Fibroblast of lung (primary cell): ENCODE measurements at regions not wholly inside any gene's neighbourhood (a gene's known extent, or its start where the extent isn't known, plus 50 kb on each side); places are given as distances from the start of the nearest gene placed in this dataset.

Experiments
- DNase-seq, 2 donors: peaks; one replicate each; pipeline versions ENCODE4 v3.0.0 to v3.0.0-alpha.2; 2010; ENCODE audit warnings: low read depth in 2 of 2
- H2AFZ ChIP-seq: 2 replicates; pipeline ENCODE4 v1.5.1; 2012; ENCODE audit warnings: low read length, control low read depth, inconsistent platforms
- H3K27ac ChIP-seq: 2 replicates; pipeline ENCODE4 v1.5.1; 2011; ENCODE audit warnings: low read length, control low read depth; ENCODE audit not compliant: insufficient read depth
- H3K27me3 ChIP-seq: 2 replicates; pipeline ENCODE4 v1.5.1; 2011; ENCODE audit warnings: mild to moderate bottlenecking, low read length; ENCODE audit not compliant: control insufficient read depth, insufficient read depth
- H3K36me3 ChIP-seq: 2 replicates; pipeline ENCODE4 v1.5.1; 2011; ENCODE audit warnings: low read length; ENCODE audit not compliant: control insufficient read depth, insufficient read depth
- H3K4me1 ChIP-seq: 2 replicates; pipeline ENCODE4 v1.5.1; 2011; ENCODE audit warnings: low read length; ENCODE audit not compliant: control insufficient read depth, insufficient read depth; ENCODE audit errors: extremely low read depth
- H3K4me2 ChIP-seq: 2 replicates; pipeline ENCODE4 v1.5.1; 2011; ENCODE audit warnings: low read length, control low read depth; ENCODE audit not compliant: insufficient read depth; ENCODE audit errors: extremely low read depth
- H3K4me3 ChIP-seq, 4 experiments: fragments of 200-600 bp in 1 of 4; sonication (generic) in 1 of 4; replicated peaks in 1 of 4; 2 replicates each; pipeline ENCODE4 v1.5.1; 2011 to 2016; ENCODE audit warnings: low read length in 4 of 4, low read depth in 3 of 4, mild to moderate bottlenecking in 3 of 4, control low read depth in 2 of 4, inconsistent platforms in 1 of 4, mixed read lengths in 1 of 4; ENCODE audit not compliant: insufficient read depth in 1 of 4; ENCODE audit errors: control extremely low read depth in 1 of 4
- H3K79me2 ChIP-seq: 2 replicates; pipeline ENCODE4 v1.5.1; 2012; ENCODE audit warnings: mild to moderate bottlenecking, low read length, inconsistent platforms; ENCODE audit not compliant: control insufficient read depth, insufficient read depth
- H3K9ac ChIP-seq: 2 replicates; pipeline ENCODE4 v1.5.1; 2011; ENCODE audit warnings: mild to moderate bottlenecking, low read length, control low read depth; ENCODE audit not compliant: insufficient read depth
- H3K9me3 ChIP-seq: 2 replicates; pipeline ENCODE4 v1.5.1; 2012; ENCODE audit warnings: low read depth, low read length; ENCODE audit not compliant: control insufficient read depth, insufficient read depth
- H4K20me1 ChIP-seq: 2 replicates; pipeline ENCODE4 v1.5.1; 2011; ENCODE audit warnings: low read length; ENCODE audit not compliant: control insufficient read depth, insufficient read depth; ENCODE audit errors: extremely low read depth
- CTCF ChIP-seq, 2 donors: IDR thresholded peaks in 1 of 2; conservative IDR thresholded peaks in 1 of 2; 1 replicate in 1 of 2; 2 replicates in 1 of 2; pipeline ENCODE4 v1.5.1; 2011 to 2012; ENCODE audit warnings: low read length in 2 of 2, control low read depth in 1 of 2, inconsistent platforms in 1 of 2, low read depth in 1 of 2, mild to moderate bottlenecking in 1 of 2
- EZH2 ChIP-seq: IDR thresholded peaks from 2 replicates; pipeline ENCODE4 v1.5.1; 2012; ENCODE audit warnings: low read length, control low read depth, mild to moderate bottlenecking; ENCODE audit errors: missing control alignments

GRCh38 chrX:121581885-121582284 is 534.5 kb downstream of the GLUD2 start:
- no peak overlapping the region for H2AFZ ChIP-seq
- no peak overlapping the region for H3K4me3 ChIP-seq
- H3K9ac ChIP-seq, result no peak overlapping the region
- no peaks in the 10 kb centered on the region for H3K36me3 ChIP-seq
- no peak for DNase-seq
- H3K9me3 ChIP-seq, result no peaks in the 10 kb centered on the region
- no peak overlapping the region for H3K27ac ChIP-seq
- H3K27me3 ChIP-seq, result no peaks in the 10 kb centered on the region
- no peaks in the 10 kb centered on the region for H3K79me2 ChIP-seq
- H4K20me1 ChIP-seq, result no peaks in the 10 kb centered on the region
- H3K4me1 ChIP-seq, result no peaks in the 10 kb centered on the region
- H3K4me2 ChIP-seq, result no peak overlapping the region
- TF ChIP-seq EZH2 (no peak), CTCF (conservative IDR thresholded peaks at IDR 0.05 in 1 of 2, IDR thresholded peaks at IDR 0.05 in 1 of 2; ENCODE audit: low read depth in 1 of 2, low read length in 2 of 2) (no peak)

- Histone ChIP-seq H3K4me2 (no peak overlapping the region), H3K79me2 (no peaks in the 10 kb centered on the region), H3K9ac (no peak overlapping the region), H3K4me1 (no peaks in the 10 kb centered on the region), H4K20me1 (no peaks in the 10 kb centered on the region), H3K9me3 (no peaks in the 10 kb centered on the region), H3K36me3 (no peaks in the 10 kb centered on the region), H3K27me3 (no peaks in the 10 kb centered on the region), H2AFZ (no peak overlapping the region), H3K4me3 (no peak overlapping the region), H3K27ac (no peak overlapping the region)
- DNase-seq, result no peak
- TF ChIP-seq EZH2 (no peak), CTCF (conservative IDR thresholded peaks at IDR 0.05 in 1 of 2, IDR thresholded peaks at IDR 0.05 in 1 of 2; ENCODE audit: low read depth in 1 of 2, low read length in 2 of 2) (no peak)
Observed at GRCh38 chrX:121585626-121586025, 538.2 kb downstream of the GLUD2 start.

- Histone ChIP-seq H3K4me3 (no peak overlapping the region), H2AFZ (no peak overlapping the region), H4K20me1 (no peaks in the 10 kb centered on the region), H3K27me3 (no peaks in the 10 kb centered on the region), H3K9ac (no peak overlapping the region), H3K4me1 (no peaks in the 10 kb centered on the region), H3K36me3 (no peaks in the 10 kb centered on the region), H3K27ac (no peak overlapping the region), H3K79me2 (no peaks in the 10 kb centered on the region), H3K4me2 (no peak overlapping the region), H3K9me3 (no peaks in the 10 kb centered on the region)
- TF ChIP-seq CTCF (conservative IDR thresholded peaks at IDR 0.05 in 1 of 2, IDR thresholded peaks at IDR 0.05 in 1 of 2; ENCODE audit: low read depth in 1 of 2, low read length in 2 of 2) (no peak), EZH2 (no peak)
- no peak for DNase-seq
Observed at GRCh38 chrX:121592884-121593283, 545.5 kb downstream of the GLUD2 start.
